Mammary epithelial cell (primary cell): ENCODE measurements at regions not wholly inside any gene's neighbourhood (a gene's known extent, or its start where the extent isn't known, plus 50 kb on each side); places are given as distances from the start of the nearest gene placed in this dataset.

Source experiments
- EZH2 ChIP-seq: IDR thresholded peaks from 2 replicates; pipeline ENCODE4 v1.6.1; 2012; ENCODE audit warnings: low read length, inconsistent platforms, borderline replicate concordance
- TF ChIP-seq, protein P1 (sequence below), 2 donors: IDR thresholded peaks in 1 of 2; conservative IDR thresholded peaks in 1 of 2; 2 replicates each; pipeline ENCODE4 v1.5.1; 2011 to 2012; ENCODE audit warnings: inconsistent platforms in 2 of 2, low read length in 2 of 2, mild to moderate bottlenecking in 2 of 2, control low read depth in 1 of 2, low read depth in 1 of 2; ENCODE audit not compliant: insufficient read depth in 1 of 2; ENCODE audit errors: extremely low read depth in 1 of 2

GRCh38 chr14:38150075-38150474, 57.6 kb upstream of the SSTR1 start:
- TF ChIP-seq, protein P1, sequence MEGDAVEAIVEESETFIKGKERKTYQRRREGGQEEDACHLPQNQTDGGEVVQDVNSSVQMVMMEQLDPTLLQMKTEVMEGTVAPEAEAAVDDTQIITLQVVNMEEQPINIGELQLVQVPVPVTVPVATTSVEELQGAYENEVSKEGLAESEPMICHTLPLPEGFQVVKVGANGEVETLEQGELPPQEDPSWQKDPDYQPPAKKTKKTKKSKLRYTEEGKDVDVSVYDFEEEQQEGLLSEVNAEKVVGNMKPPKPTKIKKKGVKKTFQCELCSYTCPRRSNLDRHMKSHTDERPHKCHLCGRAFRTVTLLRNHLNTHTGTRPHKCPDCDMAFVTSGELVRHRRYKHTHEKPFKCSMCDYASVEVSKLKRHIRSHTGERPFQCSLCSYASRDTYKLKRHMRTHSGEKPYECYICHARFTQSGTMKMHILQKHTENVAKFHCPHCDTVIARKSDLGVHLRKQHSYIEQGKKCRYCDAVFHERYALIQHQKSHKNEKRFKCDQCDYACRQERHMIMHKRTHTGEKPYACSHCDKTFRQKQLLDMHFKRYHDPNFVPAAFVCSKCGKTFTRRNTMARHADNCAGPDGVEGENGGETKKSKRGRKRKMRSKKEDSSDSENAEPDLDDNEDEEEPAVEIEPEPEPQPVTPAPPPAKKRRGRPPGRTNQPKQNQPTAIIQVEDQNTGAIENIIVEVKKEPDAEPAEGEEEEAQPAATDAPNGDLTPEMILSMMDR (conservative IDR thresholded peaks at IDR 0.05 in 1 of 2, IDR thresholded peaks at IDR 0.05 in 1 of 2; ENCODE audit: extremely low read depth in 1 of 2, insufficient read depth in 1 of 2, low read depth in 1 of 2, low read length in 2 of 2) = no peak
- no peak for TF ChIP-seq EZH2
